ENCODE measurements at regions not wholly inside any gene's neighbourhood (a gene's known extent, or its start where the extent isn't known, plus 50 kb on each side); places are given as distances from the start of the nearest gene placed in this dataset.

DNA sequence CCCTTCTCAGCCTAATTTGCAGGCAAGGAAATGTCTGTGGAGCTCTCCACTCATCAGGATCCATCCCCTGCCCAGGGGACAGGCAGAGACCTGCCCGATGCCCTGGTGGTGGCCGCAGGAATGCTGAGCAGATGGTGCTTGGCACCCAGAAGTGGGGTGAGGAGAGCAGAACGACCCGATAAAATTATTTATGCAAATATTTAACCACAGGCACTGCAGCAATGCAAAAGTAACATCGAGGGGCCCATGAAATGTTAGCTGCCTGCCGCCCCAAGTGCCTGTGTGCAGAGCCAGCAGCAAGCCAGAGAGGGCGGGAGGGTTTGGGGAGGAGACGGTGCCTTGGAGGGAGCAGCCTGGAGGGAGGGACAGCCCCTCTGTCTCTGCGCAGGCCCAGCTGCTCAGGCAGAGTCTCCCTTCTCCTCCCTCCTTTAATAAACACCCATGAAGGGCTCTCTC lies 205.5 kb downstream of the CTTN start:
- TF ChIP-seq EZH2phosphoT487 (IDR thresholded peaks at IDR 0.05) (no peak), EZH2 (IDR thresholded peaks at IDR 0.05) (no peak)
- TF ChIP-seq, protein P1, sequence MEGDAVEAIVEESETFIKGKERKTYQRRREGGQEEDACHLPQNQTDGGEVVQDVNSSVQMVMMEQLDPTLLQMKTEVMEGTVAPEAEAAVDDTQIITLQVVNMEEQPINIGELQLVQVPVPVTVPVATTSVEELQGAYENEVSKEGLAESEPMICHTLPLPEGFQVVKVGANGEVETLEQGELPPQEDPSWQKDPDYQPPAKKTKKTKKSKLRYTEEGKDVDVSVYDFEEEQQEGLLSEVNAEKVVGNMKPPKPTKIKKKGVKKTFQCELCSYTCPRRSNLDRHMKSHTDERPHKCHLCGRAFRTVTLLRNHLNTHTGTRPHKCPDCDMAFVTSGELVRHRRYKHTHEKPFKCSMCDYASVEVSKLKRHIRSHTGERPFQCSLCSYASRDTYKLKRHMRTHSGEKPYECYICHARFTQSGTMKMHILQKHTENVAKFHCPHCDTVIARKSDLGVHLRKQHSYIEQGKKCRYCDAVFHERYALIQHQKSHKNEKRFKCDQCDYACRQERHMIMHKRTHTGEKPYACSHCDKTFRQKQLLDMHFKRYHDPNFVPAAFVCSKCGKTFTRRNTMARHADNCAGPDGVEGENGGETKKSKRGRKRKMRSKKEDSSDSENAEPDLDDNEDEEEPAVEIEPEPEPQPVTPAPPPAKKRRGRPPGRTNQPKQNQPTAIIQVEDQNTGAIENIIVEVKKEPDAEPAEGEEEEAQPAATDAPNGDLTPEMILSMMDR (IDR thresholded peaks at IDR 0.05) = no peak

Measured in neural progenitor cell (in vitro differentiated cells).